HepG2 (cell line): ENCODE measurements at regions not wholly inside any gene's neighbourhood (a gene's known extent, or its start where the extent isn't known, plus 50 kb on each side); places are given as distances from the start of the nearest gene placed in this dataset.

Experiments
- CTCF ChIP-seq: sonication (generic); formaldehyde crosslinking; IDR thresholded peaks from 2 replicates; pipeline ENCODE4 v1.5.0; 2020; ENCODE audit warnings: mild to moderate bottlenecking, missing genetic modification reagents, moderate library complexity
- ETV6 ChIP-seq: sonication (generic); formaldehyde crosslinking; conservative IDR thresholded peaks from 2 replicates; pipeline ENCODE4 v1.4.0; 2020; ENCODE audit warnings: missing genetic modification reagents
- EZH2 ChIP-seq: conservative IDR thresholded peaks from 2 replicates; pipeline ENCODE4 v1.6.1; 2012; ENCODE audit warnings: mild to moderate bottlenecking, low read depth, low read length, moderate library complexity
- IRF2 ChIP-seq: IDR thresholded peaks from 2 replicates; pipeline ENCODE4 v1.6.1; 2018; ENCODE audit warnings: missing genetic modification reagents, missing compliant biosample characterization
- NFYB ChIP-seq: sonication (generic); formaldehyde crosslinking; IDR thresholded peaks from 2 replicates; pipeline ENCODE4 v1.4.0; 2020; ENCODE audit warnings: missing genetic modification reagents
- SRSF9 ChIP-seq: fragments of 200-400 bp; formaldehyde crosslinking; IDR thresholded peaks from 2 replicates; pipeline ENCODE4 v1.6.1; 2018; ENCODE audit warnings: borderline replicate concordance, mild to moderate bottlenecking, low read depth, low read length; ENCODE audit not compliant: insufficient read depth, poor library complexity, severe bottlenecking
- ZNF432 ChIP-seq: sonication (generic); formaldehyde crosslinking; IDR thresholded peaks from 2 replicates; pipeline ENCODE4 v1.5.0; 2020; ENCODE audit warnings: missing genetic modification reagents, mild to moderate bottlenecking, borderline replicate concordance
- ZNF781 ChIP-seq: sonication (generic); formaldehyde crosslinking; IDR thresholded peaks from 2 replicates; pipeline ENCODE4 v1.5.1; 2020; ENCODE audit warnings: borderline replicate concordance, mild to moderate bottlenecking, missing genetic modification reagents; ENCODE audit errors: not compliant biosample characterization

- TF ChIP-seq EZH2 (no peak), ZNF432 (CRISPR knock-in tag) (no peak), CTCF (CRISPR knock-in tag) (no peak), ETV6 (CRISPR knock-in tag) (no peak), ZNF781 (CRISPR knock-in tag) (no peak), SRSF9 (no peak), IRF2 (CRISPR knock-in tag) (no peak), NFYB (CRISPR knock-in tag) (no peak)
Measured at GRCh38 chr6:170203212-170203611, 87.7 kb downstream of the DLL1 start.
